ENCODE measurements at regions not wholly inside any gene's neighbourhood (a gene's known extent, or its start where the extent isn't known, plus 50 kb on each side); places are given as distances from the start of the nearest gene placed in this dataset.

DNA sequence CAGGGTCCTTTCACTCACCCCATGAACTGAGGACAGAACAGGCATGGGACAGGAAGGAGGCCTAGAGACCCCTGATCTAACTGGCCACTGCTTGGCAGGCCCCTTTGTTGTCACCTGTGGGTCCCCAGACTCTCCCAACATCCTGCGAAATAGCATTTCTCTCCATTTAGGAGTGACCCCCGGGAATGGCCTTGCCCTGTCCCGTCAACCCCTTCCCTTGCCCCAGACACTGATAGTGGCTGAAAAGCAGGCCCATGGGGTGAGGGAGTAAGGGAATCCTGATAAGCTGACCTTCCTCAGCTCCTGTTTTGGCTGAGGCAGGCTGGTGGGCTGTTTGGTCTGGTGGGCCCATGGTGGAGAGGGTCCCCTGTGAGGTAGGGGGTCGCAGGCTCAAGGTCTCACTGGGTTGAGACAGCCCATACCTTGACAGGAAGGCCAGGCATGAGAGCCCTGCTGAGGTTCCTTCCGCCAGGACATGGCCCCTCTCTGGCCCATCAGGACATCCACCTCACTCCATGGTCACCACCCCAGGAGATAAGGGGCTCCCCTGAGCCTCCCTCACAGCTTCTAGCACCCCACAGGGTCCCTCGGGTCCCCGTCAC is 139.3 kb downstream of the MRPL14 start:
- Histone ChIP-seq H3K4me1 (ENCODE audit: control insufficient read depth, low read depth, low read length) (no peaks in the 10 kb centered on the region), H3K9ac (ENCODE audit: low read length) (no peak overlapping the region), H3K27ac (ENCODE audit: low read length) (no peak overlapping the region), H3K9me3 (ENCODE audit: control insufficient read depth, low read depth, low read length) (no peaks in the 10 kb centered on the region), H3K36me3 (ENCODE audit: control insufficient read depth, low read depth, low read length) (no peaks in the 10 kb centered on the region), H3K4me3 (ENCODE audit: low read length) (no peak overlapping the region), H3K27me3 (ENCODE audit: control insufficient read depth, insufficient read depth, low read length) (no peaks in the 10 kb centered on the region)

DNA sequence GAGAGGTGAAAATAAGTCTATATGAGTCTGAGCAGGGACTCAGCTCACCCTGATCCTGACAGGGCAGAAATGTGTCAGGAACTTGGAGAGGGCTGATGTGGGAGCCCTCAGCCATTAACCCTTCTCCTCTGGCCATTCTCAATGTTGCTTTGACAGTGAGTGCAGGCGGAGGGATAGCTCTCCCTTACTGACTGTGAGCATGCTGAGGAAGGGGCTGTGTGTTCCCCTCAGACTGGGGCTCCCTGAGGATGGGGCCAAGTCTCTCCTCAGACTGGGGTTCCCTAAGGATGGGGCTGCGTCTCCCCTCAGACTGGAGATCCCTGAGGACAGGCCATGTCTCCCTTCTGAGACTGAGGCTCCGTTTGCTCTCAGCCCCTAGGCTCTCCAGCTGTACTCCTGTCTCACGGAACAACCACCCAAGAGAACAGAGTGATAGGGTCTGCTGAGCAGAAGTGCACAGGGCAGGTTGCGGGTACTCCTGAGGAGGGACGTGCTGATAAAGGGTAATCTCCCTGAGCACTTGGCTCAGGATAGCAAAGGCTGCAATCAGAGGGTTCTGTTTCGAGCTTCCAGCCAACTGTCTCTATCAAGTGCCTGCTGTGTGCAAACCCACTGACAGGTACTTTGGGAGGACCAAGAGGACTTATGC is 141.0 kb downstream of the MRPL14 start:
- no peaks in the 10 kb centered on the region for H3K9me3 ChIP-seq (ENCODE audit: control insufficient read depth, low read depth, low read length)
- H3K27ac ChIP-seq (ENCODE audit: low read length) = no peak overlapping the region
- H3K4me1 ChIP-seq (ENCODE audit: control insufficient read depth, low read depth, low read length) = no peaks in the 10 kb centered on the region
- no peak overlapping the region for H3K9ac ChIP-seq (ENCODE audit: low read length)
- H3K36me3 ChIP-seq (ENCODE audit: control insufficient read depth, low read depth, low read length) = no peaks in the 10 kb centered on the region
- no peak overlapping the region for H3K4me3 ChIP-seq (ENCODE audit: low read length)
- no peaks in the 10 kb centered on the region for H3K27me3 ChIP-seq (ENCODE audit: control insufficient read depth, insufficient read depth, low read length)

- Histone ChIP-seq H3K9ac (ENCODE audit: low read length) (no peak overlapping the region), H3K36me3 (ENCODE audit: control insufficient read depth, low read depth, low read length) (no peaks in the 10 kb centered on the region), H3K4me3 (ENCODE audit: low read length) (no peak overlapping the region)
Measured at GRCh38 chr6:43985329-43985728, 141.9 kb downstream of the MRPL14 start.

GRCh38 chr6:43984442-43985321 is 142.6 kb downstream of the MRPL14 start:
- Histone ChIP-seq H3K4me1 (ENCODE audit: control insufficient read depth, low read depth, low read length) (no peaks in the 10 kb centered on the region), H3K4me3 (ENCODE audit: low read length) (no peak overlapping the region), H3K27ac (ENCODE audit: low read length) (no peak overlapping the region), H3K9me3 (ENCODE audit: control insufficient read depth, low read depth, low read length) (no peaks in the 10 kb centered on the region), H3K9ac (ENCODE audit: low read length) (no peak overlapping the region), H3K36me3 (ENCODE audit: control insufficient read depth, low read depth, low read length) (no peaks in the 10 kb centered on the region), H3K27me3 (ENCODE audit: control insufficient read depth, insufficient read depth, low read length) (no peaks in the 10 kb centered on the region)

More at GRCh38 chr6:43985329-43985728, 141.9 kb downstream of the MRPL14 start:
- Histone ChIP-seq H3K27me3 (ENCODE audit: control insufficient read depth, insufficient read depth, low read length) (no peaks in the 10 kb centered on the region), H3K27ac (ENCODE audit: low read length) (no peak overlapping the region), H3K4me1 (ENCODE audit: control insufficient read depth, low read depth, low read length) (no peaks in the 10 kb centered on the region), H3K9me3 (ENCODE audit: control insufficient read depth, low read depth, low read length) (no peaks in the 10 kb centered on the region)

- Histone ChIP-seq H3K36me3 (ENCODE audit: control insufficient read depth, low read depth, low read length) (no peaks in the 10 kb centered on the region), H3K9me3 (ENCODE audit: control insufficient read depth, low read depth, low read length) (no peaks in the 10 kb centered on the region), H3K27ac (ENCODE audit: low read length) (no peak overlapping the region), H3K9ac (ENCODE audit: low read length) (no peak overlapping the region), H3K27me3 (ENCODE audit: control insufficient read depth, insufficient read depth, low read length) (no peaks in the 10 kb centered on the region), H3K4me3 (ENCODE audit: low read length) (no peak overlapping the region), H3K4me1 (ENCODE audit: control insufficient read depth, low read depth, low read length) (no peaks in the 10 kb centered on the region)
Measured at GRCh38 chr6:43983632-43984031, 143.6 kb downstream of the MRPL14 start.

GRCh38 chr6:43983191-43983590 is 144.1 kb downstream of the MRPL14 start:
- H3K9me3 ChIP-seq (ENCODE audit: control insufficient read depth, low read depth, low read length) = no peaks in the 10 kb centered on the region
- H3K4me1 ChIP-seq (ENCODE audit: control insufficient read depth, low read depth, low read length) = no peaks in the 10 kb centered on the region
- no peaks in the 10 kb centered on the region for H3K36me3 ChIP-seq (ENCODE audit: control insufficient read depth, low read depth, low read length)
- no peak overlapping the region for H3K4me3 ChIP-seq (ENCODE audit: low read length)
- H3K27ac ChIP-seq (ENCODE audit: low read length) = no peak overlapping the region
- no peaks in the 10 kb centered on the region for H3K27me3 ChIP-seq (ENCODE audit: control insufficient read depth, insufficient read depth, low read length)
- H3K9ac ChIP-seq (ENCODE audit: low read length) = no peak overlapping the region

- H3K9me3 ChIP-seq (ENCODE audit: control insufficient read depth, low read depth, low read length) = no peaks in the 10 kb centered on the region
- H3K4me3 ChIP-seq (ENCODE audit: low read length) = no peak overlapping the region
- H3K27ac ChIP-seq (ENCODE audit: low read length) = no peak overlapping the region
- no peaks in the 10 kb centered on the region for H3K4me1 ChIP-seq (ENCODE audit: control insufficient read depth, low read depth, low read length)
- no peaks in the 10 kb centered on the region for H3K36me3 ChIP-seq (ENCODE audit: control insufficient read depth, low read depth, low read length)
- no peaks in the 10 kb centered on the region for H3K27me3 ChIP-seq (ENCODE audit: control insufficient read depth, insufficient read depth, low read length)
- H3K9ac ChIP-seq (ENCODE audit: low read length) = no peak overlapping the region
Measured at GRCh38 chr6:43982084-43982625, 145.1 kb downstream of the MRPL14 start.

DNA sequence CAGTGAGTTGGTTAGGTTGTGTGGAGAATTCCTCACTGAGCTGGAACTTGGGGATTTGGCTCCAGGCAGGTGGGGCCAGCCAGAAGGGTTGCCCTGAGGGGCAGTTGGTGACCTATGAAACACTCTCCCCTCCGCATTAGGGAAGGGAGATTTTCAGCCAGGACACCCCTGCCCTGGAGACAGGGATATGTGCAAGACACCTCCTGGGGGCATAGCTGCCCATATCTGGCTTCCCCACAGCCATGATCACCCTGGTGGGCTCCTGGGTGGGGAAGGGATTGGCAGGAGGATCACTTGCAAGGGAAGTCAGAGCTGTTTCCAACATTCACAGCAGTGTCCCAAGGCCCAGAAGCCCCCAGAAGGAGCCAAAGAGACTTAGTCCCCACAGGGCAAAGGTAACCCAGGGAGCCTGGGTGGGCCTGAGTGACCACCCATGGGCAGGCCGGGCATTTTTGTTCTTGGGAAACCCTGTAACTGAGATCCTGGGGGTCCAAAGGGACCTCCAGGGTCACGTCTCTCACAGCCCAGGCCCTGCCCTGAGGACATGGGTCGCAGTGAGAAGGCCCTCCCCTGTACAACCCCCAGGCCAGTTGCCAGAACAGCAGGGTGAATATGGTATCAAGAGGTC is 145.8 kb downstream of the MRPL14 start:
- no peak overlapping the region for H3K9ac ChIP-seq (ENCODE audit: low read length)

GRCh38 chr6:43980004-43980795 is 147.1 kb downstream of the MRPL14 start:
- Histone ChIP-seq H3K9ac (ENCODE audit: low read length) (no peak overlapping the region), H3K36me3 (ENCODE audit: control insufficient read depth, low read depth, low read length) (no peaks in the 10 kb centered on the region), H3K9me3 (ENCODE audit: control insufficient read depth, low read depth, low read length) (no peaks in the 10 kb centered on the region), H3K27me3 (ENCODE audit: control insufficient read depth, insufficient read depth, low read length) (no peaks in the 10 kb centered on the region), H3K27ac (ENCODE audit: low read length) (no peak overlapping the region), H3K4me1 (ENCODE audit: control insufficient read depth, low read depth, low read length) (no peaks in the 10 kb centered on the region), H3K4me3 (ENCODE audit: low read length) (no peak overlapping the region)

More for the DNA sequence above, 145.8 kb downstream of the MRPL14 start:
- Histone ChIP-seq H3K9me3 (ENCODE audit: control insufficient read depth, low read depth, low read length) (no peaks in the 10 kb centered on the region), H3K27me3 (ENCODE audit: control insufficient read depth, insufficient read depth, low read length) (no peaks in the 10 kb centered on the region), H3K4me3 (ENCODE audit: low read length) (no peak overlapping the region), H3K27ac (ENCODE audit: low read length) (no peak overlapping the region), H3K36me3 (ENCODE audit: control insufficient read depth, low read depth, low read length) (no peaks in the 10 kb centered on the region), H3K4me1 (ENCODE audit: control insufficient read depth, low read depth, low read length) (no peaks in the 10 kb centered on the region)

DNA sequence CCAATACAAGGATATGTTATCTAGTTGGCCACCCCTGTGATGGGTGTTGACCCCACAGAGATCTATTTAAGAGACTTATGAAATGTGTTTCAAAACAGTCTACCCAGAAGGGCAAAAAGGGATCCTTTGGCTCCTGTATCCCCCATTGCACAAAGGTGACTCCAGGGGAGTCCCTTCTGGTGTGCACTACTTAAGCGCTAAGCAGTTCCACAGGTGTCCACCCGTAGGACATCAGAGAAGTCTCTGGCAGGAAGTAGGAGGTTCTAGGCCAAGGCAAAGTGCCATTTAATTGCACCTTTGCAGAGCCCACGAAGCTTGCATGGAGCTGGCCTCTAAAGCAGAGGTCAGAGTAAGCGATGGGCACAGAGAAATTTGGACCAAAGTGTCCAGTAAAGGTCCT is 147.7 kb downstream of the MRPL14 start:
- Histone ChIP-seq H3K36me3 (ENCODE audit: control insufficient read depth, low read depth, low read length) (no peaks in the 10 kb centered on the region), H3K9me3 (ENCODE audit: control insufficient read depth, low read depth, low read length) (no peaks in the 10 kb centered on the region), H3K9ac (ENCODE audit: low read length) (no peak overlapping the region), H3K27me3 (ENCODE audit: control insufficient read depth, insufficient read depth, low read length) (no peaks in the 10 kb centered on the region), H3K27ac (ENCODE audit: low read length) (no peak overlapping the region), H3K4me1 (ENCODE audit: control insufficient read depth, low read depth, low read length) (no peaks in the 10 kb centered on the region), H3K4me3 (ENCODE audit: low read length) (no peak overlapping the region)
